SK-N-SH (cell line): ENCODE measurements at regions not wholly inside any gene's neighbourhood (a gene's known extent, or its start where the extent isn't known, plus 50 kb on each side); places are given as distances from the start of the nearest gene placed in this dataset.
A peak's percentile ranks its signal among the peaks of the same experiment; 100 is the strongest.

Source experiments
- CTCF ChIA-PET: fragments of 300-600, 350-600 bp; formaldehyde crosslinking; extraction: SDS; loops from one replicate; lab custom pipeline; 2021; lab: Yijun Ruan, JAX
- POLR2A ChIA-PET: fragments of 350-600 bp; sonication (Branson Sonifier 250); formaldehyde crosslinking; extraction: SDS; loops from one replicate; lab custom pipeline; 2020; ENCODE audit warnings: antibody characterized with exemption, inconsistent platforms; lab: Yijun Ruan, JAX
- DNase-seq: peaks from one replicate; pipeline ENCODE4 v3.0.0; 2012
- H2AFZ ChIP-seq: fragments of 200-600 bp; sonication (generic); 2 replicates; pipeline ENCODE4 v1.8.1; 2016; ENCODE audit warnings: antibody characterized with exemption, mild to moderate bottlenecking, low read depth
- H3F3A ChIP-seq: fragments of 200-600 bp; sonication (generic); replicated peaks from 2 replicates; pipeline ENCODE3; 2016; ENCODE audit warnings: antibody characterized with exemption, mild to moderate bottlenecking; ENCODE audit not compliant: insufficient read depth
- H3K27ac ChIP-seq, 2 experiments: fragments of 200-500 bp in 1 of 2; fragments of 200-600 bp in 1 of 2; sonication (Bioruptor generic) in 1 of 2; sonication (generic), shearing (Covaris generic) in 1 of 2; 2 replicates each; pipeline versions ENCODE4 v1.5.1 to v1.6.1; 2014 to 2016; ENCODE audit warnings: low read depth in 2 of 2, inconsistent platforms in 1 of 2, low read length in 1 of 2, mild to moderate bottlenecking in 1 of 2, mixed read lengths in 1 of 2
- H3K27me3 ChIP-seq: fragments of 200-600 bp; sonication (generic), shearing (Covaris generic); 2 replicates; pipeline ENCODE4 v1.6.1; 2016; ENCODE audit warnings: mixed run types; ENCODE audit not compliant: insufficient read depth
- H3K36me3 ChIP-seq, 2 experiments: fragments of 200-500 bp in 1 of 2; fragments of 200-600 bp in 1 of 2; sonication (Bioruptor generic) in 1 of 2; sonication (generic) in 1 of 2; replicated peaks in 1 of 2; 2 replicates each; pipeline versions ENCODE3 to v1.5.1; 2014 to 2016; ENCODE audit warnings: low read length in 1 of 2, mild to moderate bottlenecking in 1 of 2; ENCODE audit not compliant: insufficient read depth in 2 of 2, control insufficient read depth in 1 of 2
- H3K4me1 ChIP-seq, 2 experiments: fragments of 200-500 bp in 1 of 2; fragments of 200-600 bp in 1 of 2; sonication (Bioruptor generic) in 1 of 2; sonication (generic), shearing (Covaris generic) in 1 of 2; 2 replicates each; pipeline versions ENCODE4 v1.5.1 to v1.6.1; 2014 to 2016; ENCODE audit warnings: low read depth in 1 of 2, low read length in 1 of 2, mixed run types in 1 of 2; ENCODE audit not compliant: insufficient read depth in 2 of 2, control insufficient read depth in 1 of 2
- H3K4me2 ChIP-seq: fragments of 200-600 bp; sonication (generic), shearing (Covaris generic); 2 replicates; pipeline ENCODE4 v1.6.1; 2017; ENCODE audit warnings: mixed run types
- H3K4me3 ChIP-seq, 2 experiments: fragments of 200-500 bp in 1 of 2; fragments of 200-600 bp in 1 of 2; sonication (Bioruptor generic) in 1 of 2; sonication (generic), shearing (Covaris generic) in 1 of 2; 2 replicates each; pipeline versions ENCODE4 v1.5.1 to v1.8.1; 2014 to 2016; ENCODE audit warnings: low read depth in 2 of 2, inconsistent platforms in 1 of 2, low read length in 1 of 2, mild to moderate bottlenecking in 1 of 2, mixed read lengths in 1 of 2, moderate library complexity in 1 of 2
- H3K79me2 ChIP-seq: fragments of 200-600 bp; sonication (generic); 2 replicates; pipeline ENCODE4 v1.8.1; 2017; ENCODE audit warnings: mild to moderate bottlenecking; ENCODE audit not compliant: insufficient read depth
- H3K9ac ChIP-seq: fragments of 200-600 bp; sonication (generic); 2 replicates; pipeline ENCODE4 v1.6.1; 2017; ENCODE audit warnings: mixed run types
- H3K9me2 ChIP-seq: fragments of 200-600 bp; sonication (generic); 2 replicates; pipeline ENCODE4 v1.6.1; 2017; ENCODE audit warnings: mixed run types
- H3K9me3 ChIP-seq: fragments of 200-600 bp; sonication (generic); 2 replicates; pipeline ENCODE4 v1.6.1; 2017; ENCODE audit warnings: mixed run types, mild to moderate bottlenecking, moderate library complexity
- H4K20me1 ChIP-seq: fragments of 200-600 bp; sonication (generic); 2 replicates; pipeline ENCODE4 v1.6.1; 2017; ENCODE audit warnings: mild to moderate bottlenecking, mixed run types; ENCODE audit not compliant: insufficient read depth
- CHD2 ChIP-seq: fragments of 150-350 bp; IDR thresholded peaks from 2 replicates; pipeline ENCODE4 v1.6.1; 2018; ENCODE audit warnings: low read length; ENCODE audit not compliant: partially characterized antibody
- CTCF ChIP-seq: fragments of 200-600 bp; sonication (generic); IDR thresholded peaks from 2 replicates; pipeline ENCODE4 v1.6.1; 2017; ENCODE audit warnings: antibody characterized with exemption, mild to moderate bottlenecking, moderate library complexity
- EP300 ChIP-seq, 2 experiments: IDR thresholded peaks; 2 replicates each; pipeline versions ENCODE4 v1.4.0 to v1.6.1; 2012; ENCODE audit warnings: borderline replicate concordance in 1 of 2, low read depth in 1 of 2, low read length in 1 of 2
- EZH2phosphoT487 ChIP-seq: fragments of 200-600 bp; sonication (generic); IDR thresholded peaks from 2 replicates; pipeline ENCODE4 v1.6.1; 2017; ENCODE audit warnings: low read depth, mixed run types, mild to moderate bottlenecking, antibody characterized with exemption, moderate library complexity, borderline replicate concordance
- FOXJ3 ChIP-seq: sonication (generic); formaldehyde crosslinking; IDR thresholded peaks from 2 replicates; pipeline ENCODE4 v1.5.1; 2020; ENCODE audit warnings: mild to moderate bottlenecking, missing genetic modification reagents
- FOXM1 ChIP-seq: IDR thresholded peaks from 2 replicates; pipeline ENCODE4 v1.4.0; 2012; ENCODE audit warnings: low read depth, mild to moderate bottlenecking
- GATA2 ChIP-seq: sonication (generic); formaldehyde crosslinking; IDR thresholded peaks from 2 replicates; pipeline ENCODE4 v1.5.0; 2020; ENCODE audit warnings: mild to moderate bottlenecking, missing genetic modification reagents
- IRF3 ChIP-seq: fragments of 150-350 bp; IDR thresholded peaks from 2 replicates; pipeline ENCODE4 v1.6.1; 2016; ENCODE audit warnings: mild to moderate bottlenecking, low read depth, low read length
- MEF2A ChIP-seq: IDR thresholded peaks from 2 replicates; pipeline ENCODE4 v1.4.0; 2012; ENCODE audit warnings: low read depth, borderline replicate concordance
- MXI1 ChIP-seq: IDR thresholded peaks from 2 replicates; pipeline ENCODE4 v1.6.1; 2012; ENCODE audit warnings: mild to moderate bottlenecking, low read depth, low read length, improper control_type of control experiment
- NFIC ChIP-seq: IDR thresholded peaks from 2 replicates; pipeline ENCODE4 v1.4.0; 2012; ENCODE audit warnings: borderline replicate concordance
- NRF1 ChIP-seq: IDR thresholded peaks from 2 replicates; pipeline ENCODE4 v1.6.1; 2012; ENCODE audit warnings: low read depth, mild to moderate bottlenecking, low read length
- PBX3 ChIP-seq: IDR thresholded peaks from 2 replicates; pipeline ENCODE4; 2012
- RCOR1 ChIP-seq: fragments of 150-350 bp; IDR thresholded peaks from 2 replicates; pipeline ENCODE4 v1.6.1; 2017; ENCODE audit warnings: antibody characterized with exemption, low read length
- REST ChIP-seq: IDR thresholded peaks from 2 replicates; pipeline ENCODE4 v1.6.1; 2012; ENCODE audit warnings: mild to moderate bottlenecking, low read depth, low read length, moderate library complexity
- RFX5 ChIP-seq: IDR thresholded peaks from 2 replicates; pipeline ENCODE4 v1.6.1; 2012; ENCODE audit warnings: mild to moderate bottlenecking, improper control_type of control experiment, low read length
- SMC3 ChIP-seq: IDR thresholded peaks from 2 replicates; pipeline ENCODE4 v1.6.1; 2012; ENCODE audit warnings: low read depth, low read length, improper control_type of control experiment
- TCF12 ChIP-seq: IDR thresholded peaks from 2 replicates; pipeline ENCODE4 v1.4.0; 2012
- TEAD4 ChIP-seq: IDR thresholded peaks from 2 replicates; pipeline ENCODE4 v1.4.0; 2012; ENCODE audit warnings: mild to moderate bottlenecking, borderline replicate concordance; ENCODE audit not compliant: insufficient read depth
- USF1 ChIP-seq: IDR thresholded peaks from 2 replicates; pipeline ENCODE4 v1.4.0; 2012; ENCODE audit warnings: low read depth, borderline replicate concordance
- USF2 ChIP-seq: fragments of 150-350 bp; IDR thresholded peaks from 2 replicates; pipeline ENCODE4 v1.6.1; 2017; ENCODE audit warnings: antibody characterized with exemption, low read length, low read depth, borderline replicate concordance
- YY1 ChIP-seq: IDR thresholded peaks from 2 replicates; pipeline ENCODE4 v1.4.0; 2012; ENCODE audit warnings: low read depth, mild to moderate bottlenecking
- ZBTB33 ChIP-seq: IDR thresholded peaks from 2 replicates; pipeline ENCODE4 v1.4.0; 2012; ENCODE audit warnings: low read depth, borderline replicate concordance
- WGBS: methylation state at CpG from one replicate; pipeline ENCODE4 v1.1.6; 2017; ENCODE audit warnings: low lambda C conversion rate; 5-methylcytosine and 5-hydroxymethylcytosine counted together

GRCh38 chr12:25699454-25699853 lies 146.4 kb upstream of the LMNTD1 start:
- Histone ChIP-seq H3K27ac (no peak overlapping the region), H3K9ac (no peak overlapping the region), H3K36me3 (no peaks in the 10 kb centered on the region), H2AFZ (no peak overlapping the region), H3F3A (peaks cover 7% of the 10 kb centered on the region), H3K4me3 (no peak overlapping the region), H3K4me2 (no peak overlapping the region), H3K27me3 (no peaks in the 10 kb centered on the region), H3K9me3 (no peaks in the 10 kb centered on the region), H4K20me1 (no peaks in the 10 kb centered on the region), H3K9me2 (no peaks in the 10 kb centered on the region), H3K79me2 (no peaks in the 10 kb centered on the region), H3K4me1 (no peaks in the 10 kb centered on the region; a peak in 1 of 4 replicates)
- 45% methylated on average over 1 of the region's 1 CpG for WGBS
- ChIA-PET POLR2A (no interaction called here), CTCF (no interaction called here)
- no peak for DNase-seq
- TF ChIP-seq SMC3: no peak
- TF ChIP-seq USF1: no peak
- TF ChIP-seq MXI1: no peak
- no peak for TF ChIP-seq CHD2
- TF ChIP-seq USF2: no peak
- no peak for TF ChIP-seq TEAD4
- TF ChIP-seq NRF1: no peak
- no peak for TF ChIP-seq IRF3
- TF ChIP-seq ZBTB33: no peak
- TF ChIP-seq GATA2: no peak
- no peak for TF ChIP-seq NFIC
- no peak for TF ChIP-seq FOXJ3
- no peak for TF ChIP-seq RCOR1
- TF ChIP-seq REST: no peak
- no peak for TF ChIP-seq YY1
- TF ChIP-seq FOXM1: no peak
- TF ChIP-seq TCF12: no peak; the same call in 1 of the 2 replicates
- 0 out of 2 replicates have a peak, but pooled peaks have one; percentile 25 for TF ChIP-seq PBX3
- no peak for TF ChIP-seq RFX5
- TF ChIP-seq EZH2phosphoT487: no peak
- TF ChIP-seq CTCF: no peak
- TF ChIP-seq MEF2A: no peak
- 0 out of 4 replicates have a peak, but pooled peaks of 1 of the 2 experiments have one; percentile 17 for TF ChIP-seq EP300 (IDR thresholded peaks at IDR 0.05; ENCODE audit: borderline replicate concordance in 1 of 2, low read depth in 1 of 2, low read length in 1 of 2)
